ENCODE measurements at regions not wholly inside any gene's neighbourhood (a gene's known extent, or its start where the extent isn't known, plus 50 kb on each side); places are given as distances from the start of the nearest gene placed in this dataset.

- no peak for TF ChIP-seq USF2 (IDR thresholded peaks at IDR 0.05; ENCODE audit: borderline replicate concordance, low read depth, low read length)
- no peak for TF ChIP-seq E2F4 (IDR thresholded peaks at IDR 0.05; ENCODE audit: low read depth, low read length)
- TF ChIP-seq MLLT1 (IDR thresholded peaks at IDR 0.05), result no peak
- no peak for TF ChIP-seq TCF3 (IDR thresholded peaks at IDR 0.05; ENCODE audit: borderline replicate concordance, insufficient read depth, low read depth, low read length)
- TF ChIP-seq EP300 (IDR thresholded peaks at IDR 0.05; ENCODE audit: borderline replicate concordance in 1 of 2, control insufficient read depth in 1 of 2, low read depth in 2 of 2, low read length in 2 of 2), result no peak
- no peak for TF ChIP-seq CREM (IDR thresholded peaks at IDR 0.05; ENCODE audit: low read depth)
- no peak for TF ChIP-seq CTCF (IDR thresholded peaks at IDR 0.05 in 2 of 3, conservative IDR thresholded peaks at IDR 0.05 in 1 of 3; ENCODE audit: control insufficient read depth in 2 of 3, extremely low read depth in 1 of 3, insufficient read depth in 1 of 3, low read depth in 3 of 3, low read length in 3 of 3)
Measured at GRCh38 chr3:33929813-33930212, 131.4 kb downstream of the PDCD6IP start.
